Dendritic cell treated with granulocyte-macrophage colony-stimulating factor and Interleukin-4, amounts not matched to agents 40 ng/mL and 50 ng/mL, for 4 days (primary cell): ENCODE measurements at regions not wholly inside any gene's neighbourhood (a gene's known extent, or its start where the extent isn't known, plus 50 kb on each side); places are given as distances from the start of the nearest gene placed in this dataset.

Experiments used
- H3K27ac Mint-ChIP-seq: one replicate; pipeline ENCODE4 v1.8.0; 2022; ENCODE audit warnings: mild to moderate bottlenecking, mixed read lengths
- H3K27me3 Mint-ChIP-seq: one replicate; pipeline ENCODE4 v1.8.0; 2022; ENCODE audit warnings: mild to moderate bottlenecking, mixed read lengths
- H3K36me3 Mint-ChIP-seq: one replicate; pipeline ENCODE4 v1.8.0; 2022; ENCODE audit warnings: low read depth, mixed read lengths
- H3K4me1 Mint-ChIP-seq: one replicate; pipeline ENCODE4 v1.8.0; 2022; ENCODE audit warnings: low read depth, mixed read lengths
- H3K4me3 Mint-ChIP-seq: one replicate; pipeline ENCODE4 v1.8.0; 2022; ENCODE audit warnings: mild to moderate bottlenecking, moderate library complexity, mixed read lengths
- H3K9me3 Mint-ChIP-seq: one replicate; pipeline ENCODE4 v1.8.0; 2022; ENCODE audit warnings: mixed read lengths
- intact Hi-C: fragments of 100-400 bp; cut with micrococcal nuclease; formaldehyde crosslinking; loops from one replicate; pipeline ENCODE4 v1.15.0; 2022

- no peaks in the 10 kb centered on the region for H3K36me3 Mint-ChIP-seq
- H3K27ac Mint-ChIP-seq = no peak overlapping the region
- H3K4me3 Mint-ChIP-seq = no peak overlapping the region
- no peaks in the 10 kb centered on the region for H3K27me3 Mint-ChIP-seq
- H3K4me1 Mint-ChIP-seq = no peaks in the 10 kb centered on the region
- H3K9me3 Mint-ChIP-seq = no peaks in the 10 kb centered on the region
- intact Hi-C loops = no loop called here
These were observed 145.5 kb downstream of the SLC6A15 start for GRCh38 chr12:84767079-84767478.

- H3K9me3 Mint-ChIP-seq = no peaks in the 10 kb centered on the region
These were observed 146.2 kb downstream of the SLC6A15 start for GRCh38 chr12:84766375-84766774.

GRCh38 chr12:84764001-84764400 lies 148.6 kb downstream of the SLC6A15 start:
- H3K36me3 Mint-ChIP-seq = no peaks in the 10 kb centered on the region
- no peaks in the 10 kb centered on the region for H3K4me1 Mint-ChIP-seq
- H3K9me3 Mint-ChIP-seq = no peaks in the 10 kb centered on the region
- intact Hi-C loops = no loop called here
- H3K27ac Mint-ChIP-seq = no peak overlapping the region
- no peaks in the 10 kb centered on the region for H3K27me3 Mint-ChIP-seq
- H3K4me3 Mint-ChIP-seq = no peak overlapping the region

More at GRCh38 chr12:84766375-84766774, 146.2 kb downstream of the SLC6A15 start:
- Mint-ChIP-seq H3K4me1 (no peaks in the 10 kb centered on the region), H3K36me3 (no peaks in the 10 kb centered on the region), H3K27ac (no peak overlapping the region), H3K4me3 (no peak overlapping the region), H3K27me3 (no peaks in the 10 kb centered on the region)
- intact Hi-C loops = no loop called here

- Mint-ChIP-seq H3K36me3 (no peaks in the 10 kb centered on the region), H3K27me3 (no peaks in the 10 kb centered on the region), H3K4me3 (no peak overlapping the region), H3K9me3 (no peaks in the 10 kb centered on the region), H3K27ac (no peak overlapping the region), H3K4me1 (no peaks in the 10 kb centered on the region)
- intact Hi-C loops = no loop called here
These were observed 149.5 kb downstream of the SLC6A15 start for GRCh38 chr12:84763107-84763506.

- Mint-ChIP-seq H3K27ac (no peak overlapping the region), H3K4me1 (no peaks in the 10 kb centered on the region), H3K27me3 (no peaks in the 10 kb centered on the region), H3K4me3 (no peak overlapping the region), H3K36me3 (no peaks in the 10 kb centered on the region), H3K9me3 (no peaks in the 10 kb centered on the region)
- intact Hi-C loops = no loop called here
These were observed 152.3 kb downstream of the SLC6A15 start for GRCh38 chr12:84760091-84760865.

- Mint-ChIP-seq H3K9me3 (no peaks in the 10 kb centered on the region), H3K4me3 (no peak overlapping the region), H3K27ac (no peak overlapping the region), H3K4me1 (no peaks in the 10 kb centered on the region), H3K27me3 (no peaks in the 10 kb centered on the region), H3K36me3 (no peaks in the 10 kb centered on the region)
- intact Hi-C loops = no loop called here
These were observed 154.6 kb downstream of the SLC6A15 start for GRCh38 chr12:84757978-84758377.

GRCh38 chr12:84756961-84757360 lies 155.6 kb downstream of the SLC6A15 start:
- H3K27me3 Mint-ChIP-seq = no peaks in the 10 kb centered on the region
- no peaks in the 10 kb centered on the region for H3K36me3 Mint-ChIP-seq
- H3K4me3 Mint-ChIP-seq = no peak overlapping the region
- intact Hi-C loops = no loop called here
- H3K4me1 Mint-ChIP-seq = no peaks in the 10 kb centered on the region
- no peak overlapping the region for H3K27ac Mint-ChIP-seq
- H3K9me3 Mint-ChIP-seq = no peaks in the 10 kb centered on the region

GRCh38 chr12:84745127-84745526 lies 167.5 kb downstream of the SLC6A15 start:
- Mint-ChIP-seq H3K4me3 (no peak overlapping the region), H3K9me3 (no peaks in the 10 kb centered on the region), H3K36me3 (no peaks in the 10 kb centered on the region), H3K27me3 (no peaks in the 10 kb centered on the region), H3K27ac (no peak overlapping the region), H3K4me1 (no peaks in the 10 kb centered on the region)
- intact Hi-C loops = no loop called here

- Mint-ChIP-seq H3K27me3 (no peaks in the 10 kb centered on the region), H3K36me3 (no peaks in the 10 kb centered on the region), H3K4me1 (no peaks in the 10 kb centered on the region), H3K27ac (no peak overlapping the region), H3K4me3 (no peak overlapping the region), H3K9me3 (no peaks in the 10 kb centered on the region)
- intact Hi-C loops = no loop called here
These were observed 170.9 kb downstream of the SLC6A15 start for GRCh38 chr12:84741692-84742091.

- Mint-ChIP-seq H3K36me3 (no peaks in the 10 kb centered on the region), H3K27me3 (no peaks in the 10 kb centered on the region), H3K4me1 (no peaks in the 10 kb centered on the region), H3K9me3 (no peaks in the 10 kb centered on the region), H3K27ac (no peak overlapping the region), H3K4me3 (no peak overlapping the region)
- intact Hi-C loops = no loop called here
These were observed 171.6 kb downstream of the SLC6A15 start for GRCh38 chr12:84741031-84741430.

- Mint-ChIP-seq H3K36me3 (no peaks in the 10 kb centered on the region), H3K4me3 (no peak overlapping the region), H3K9me3 (no peaks in the 10 kb centered on the region), H3K4me1 (no peaks in the 10 kb centered on the region), H3K27me3 (no peaks in the 10 kb centered on the region), H3K27ac (no peak overlapping the region)
- intact Hi-C loops = no loop called here
These were observed 172.0 kb downstream of the SLC6A15 start for GRCh38 chr12:84740602-84741001.

- intact Hi-C loops = no loop called here
- H3K36me3 Mint-ChIP-seq = no peaks in the 10 kb centered on the region
- H3K4me3 Mint-ChIP-seq = no peak overlapping the region
- H3K27ac Mint-ChIP-seq = no peak overlapping the region
- no peaks in the 10 kb centered on the region for H3K27me3 Mint-ChIP-seq
- H3K9me3 Mint-ChIP-seq = no peaks in the 10 kb centered on the region
- H3K4me1 Mint-ChIP-seq = no peaks in the 10 kb centered on the region
These were observed 174.1 kb downstream of the SLC6A15 start for GRCh38 chr12:84738481-84738972.

- Mint-ChIP-seq H3K4me3 (no peak overlapping the region), H3K27ac (no peak overlapping the region), H3K36me3 (no peaks in the 10 kb centered on the region), H3K27me3 (no peaks in the 10 kb centered on the region), H3K4me1 (no peaks in the 10 kb centered on the region), H3K9me3 (no peaks in the 10 kb centered on the region)
- intact Hi-C loops = no loop called here
These were observed 179.7 kb downstream of the SLC6A15 start for GRCh38 chr12:84732828-84733340.

GRCh38 chr12:84730561-84731162 lies 181.9 kb downstream of the SLC6A15 start:
- H3K9me3 Mint-ChIP-seq = no peaks in the 10 kb centered on the region
- H3K4me1 Mint-ChIP-seq = no peaks in the 10 kb centered on the region
- no peak overlapping the region for H3K27ac Mint-ChIP-seq
- H3K4me3 Mint-ChIP-seq = no peak overlapping the region
- H3K36me3 Mint-ChIP-seq = no peaks in the 10 kb centered on the region
- no peaks in the 10 kb centered on the region for H3K27me3 Mint-ChIP-seq
- intact Hi-C loops = no loop called here
